Upper lobe of right lung (tissue), 1 donor: ENCODE measurements at regions not wholly inside any gene's neighbourhood (a gene's known extent, or its start where the extent isn't known, plus 50 kb on each side); places are given as distances from the start of the nearest gene placed in this dataset.

Experiments
- ATAC-seq: fragments of 200-7000 bp; cut with Tn5 transposase; one replicate; pipeline ENCODE4 v1.9.1; 2020; ENCODE audit warnings: mild to moderate bottlenecking, moderate library complexity
- DNase-seq: peaks from one replicate; pipeline ENCODE4 v3.0.0-alpha.2; 2020
- H3K27ac ChIP-seq: fragments of 200-600 bp; one replicate; pipeline ENCODE4 v1.8.0; 2022
- H3K27me3 ChIP-seq: fragments of 200-600 bp; one replicate; pipeline ENCODE4 v1.8.0; 2022; ENCODE audit warnings: mild to moderate bottlenecking
- H3K36me3 ChIP-seq: fragments of 200-600 bp; one replicate; pipeline ENCODE4 v1.8.0; 2022
- H3K4me1 ChIP-seq: fragments of 200-600 bp; one replicate; pipeline ENCODE4 v1.8.0; 2022
- H3K4me3 ChIP-seq: fragments of 200-600 bp; one replicate; pipeline ENCODE4 v1.8.0; 2022; ENCODE audit warnings: mild to moderate bottlenecking
- H3K9me3 ChIP-seq: fragments of 200-600 bp; one replicate; pipeline ENCODE4 v1.8.0; 2022
- intact Hi-C: fragments of 100-400 bp; cut with DNase I; formaldehyde crosslinking; loops from one replicate; pipeline ENCODE4 v1.11.0; 2022
- TF ChIP-seq, protein P1 (sequence below): fragments of 200-600 bp; IDR thresholded peaks from one replicate; pipeline ENCODE4 v1.8.0; 2022; ENCODE audit warnings: antibody characterized with exemption
- donor health status: DM: no; HTN: yes; CAD: no; lungs with severe emphysema.

GRCh38 chr1:56229186-56229585, 350.2 kb downstream of the PLPP3 start:
- H3K4me3 ChIP-seq = no peak overlapping the region
- no peak for ATAC-seq
- H3K36me3 ChIP-seq = no peaks in the 10 kb centered on the region
- TF ChIP-seq, protein P1, sequence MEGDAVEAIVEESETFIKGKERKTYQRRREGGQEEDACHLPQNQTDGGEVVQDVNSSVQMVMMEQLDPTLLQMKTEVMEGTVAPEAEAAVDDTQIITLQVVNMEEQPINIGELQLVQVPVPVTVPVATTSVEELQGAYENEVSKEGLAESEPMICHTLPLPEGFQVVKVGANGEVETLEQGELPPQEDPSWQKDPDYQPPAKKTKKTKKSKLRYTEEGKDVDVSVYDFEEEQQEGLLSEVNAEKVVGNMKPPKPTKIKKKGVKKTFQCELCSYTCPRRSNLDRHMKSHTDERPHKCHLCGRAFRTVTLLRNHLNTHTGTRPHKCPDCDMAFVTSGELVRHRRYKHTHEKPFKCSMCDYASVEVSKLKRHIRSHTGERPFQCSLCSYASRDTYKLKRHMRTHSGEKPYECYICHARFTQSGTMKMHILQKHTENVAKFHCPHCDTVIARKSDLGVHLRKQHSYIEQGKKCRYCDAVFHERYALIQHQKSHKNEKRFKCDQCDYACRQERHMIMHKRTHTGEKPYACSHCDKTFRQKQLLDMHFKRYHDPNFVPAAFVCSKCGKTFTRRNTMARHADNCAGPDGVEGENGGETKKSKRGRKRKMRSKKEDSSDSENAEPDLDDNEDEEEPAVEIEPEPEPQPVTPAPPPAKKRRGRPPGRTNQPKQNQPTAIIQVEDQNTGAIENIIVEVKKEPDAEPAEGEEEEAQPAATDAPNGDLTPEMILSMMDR = no peak
- no peaks in the 10 kb centered on the region for H3K9me3 ChIP-seq
- no peaks in the 10 kb centered on the region for H3K4me1 ChIP-seq
- no peak for DNase-seq
- H3K27me3 ChIP-seq = no peaks in the 10 kb centered on the region
- intact Hi-C loops = no loop called here
- H3K27ac ChIP-seq = no peak overlapping the region

DNA sequence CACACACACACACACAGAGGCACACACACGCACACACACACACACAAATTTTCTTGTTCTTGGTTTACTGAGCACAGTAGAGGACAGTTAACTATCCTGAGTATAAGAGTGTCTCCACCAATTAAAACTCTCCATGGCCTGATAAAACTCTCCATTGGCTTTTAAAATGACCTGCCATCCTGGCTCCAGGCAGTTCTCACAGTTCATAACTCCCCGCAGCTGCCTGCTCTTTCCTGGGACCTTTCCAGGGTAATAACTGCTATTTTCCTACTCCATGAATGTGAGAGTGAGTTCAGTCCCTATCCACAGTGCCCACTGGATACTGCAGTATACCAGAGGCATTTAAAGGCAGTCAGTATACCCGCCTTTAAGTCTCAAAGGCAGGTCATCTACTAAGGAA, 351.5 kb downstream of the PLPP3 start:
- Histone ChIP-seq H3K9me3 (no peaks in the 10 kb centered on the region), H3K36me3 (no peaks in the 10 kb centered on the region), H3K27ac (no peak overlapping the region), H3K4me1 (no peaks in the 10 kb centered on the region), H3K4me3 (no peak overlapping the region), H3K27me3 (no peaks in the 10 kb centered on the region)
- DNase-seq (no peak), ATAC-seq (no peak)
- TF ChIP-seq, protein P1 = no peak
- intact Hi-C loops = no loop called here

- Histone ChIP-seq H3K27ac (no peak overlapping the region), H3K4me3 (no peak overlapping the region), H3K27me3 (no peaks in the 10 kb centered on the region), H3K9me3 (no peaks in the 10 kb centered on the region), H3K36me3 (no peaks in the 10 kb centered on the region), H3K4me1 (no peaks in the 10 kb centered on the region)
- intact Hi-C loops = no loop called here
- no peak for DNase-seq
- ATAC-seq = no peak
- TF ChIP-seq, protein P1 = no peak
These were observed 352.0 kb downstream of the PLPP3 start for GRCh38 chr1:56227401-56227800.

DNA sequence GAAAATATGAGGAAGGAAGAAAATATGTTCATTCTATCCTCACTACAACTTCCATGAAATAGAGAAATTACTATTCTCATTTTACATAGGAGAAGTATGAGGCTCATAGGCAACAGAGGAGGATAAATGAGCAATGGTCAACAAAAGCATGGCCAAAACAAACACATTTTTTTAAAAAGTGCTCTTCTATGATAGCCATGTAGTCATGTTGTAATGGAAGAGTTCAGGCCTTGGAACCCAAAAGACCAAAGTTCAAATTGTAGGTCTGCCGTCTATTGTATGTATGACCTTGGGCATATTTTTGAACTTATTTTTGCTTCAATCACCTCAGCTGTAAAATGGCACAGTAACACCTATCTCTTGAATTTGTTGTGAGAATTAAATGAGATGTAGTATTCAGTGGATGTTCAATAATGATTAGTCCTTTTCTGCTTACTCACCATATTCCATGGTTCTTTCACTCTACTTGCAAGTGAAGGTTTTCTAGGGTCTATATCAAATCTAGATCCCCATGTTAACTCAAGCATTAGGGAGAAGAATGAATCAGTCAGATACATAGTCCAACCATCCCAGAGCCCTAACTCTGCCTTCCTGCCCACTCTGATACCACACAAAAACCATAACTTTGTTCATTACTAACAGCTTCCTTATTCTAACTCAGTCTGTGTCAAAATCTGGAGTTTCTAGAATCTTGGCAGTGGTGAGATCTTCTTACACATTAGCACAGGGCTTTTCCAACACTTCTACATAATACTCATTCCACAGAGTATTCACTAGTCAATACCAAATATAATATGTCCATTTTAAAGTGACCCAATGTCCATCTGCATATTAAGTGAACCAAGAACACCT, 353.2 kb downstream of the PLPP3 start:
- intact Hi-C loops = no loop called here
- H3K36me3 ChIP-seq = no peaks in the 10 kb centered on the region
- TF ChIP-seq, protein P1 = no peak
- H3K27ac ChIP-seq = no peak overlapping the region
- no peak for DNase-seq
- no peak overlapping the region for H3K4me3 ChIP-seq
- ATAC-seq = peak; percentile 47
- H3K4me1 ChIP-seq = no peaks in the 10 kb centered on the region
- H3K27me3 ChIP-seq = no peaks in the 10 kb centered on the region
- no peaks in the 10 kb centered on the region for H3K9me3 ChIP-seq

DNA sequence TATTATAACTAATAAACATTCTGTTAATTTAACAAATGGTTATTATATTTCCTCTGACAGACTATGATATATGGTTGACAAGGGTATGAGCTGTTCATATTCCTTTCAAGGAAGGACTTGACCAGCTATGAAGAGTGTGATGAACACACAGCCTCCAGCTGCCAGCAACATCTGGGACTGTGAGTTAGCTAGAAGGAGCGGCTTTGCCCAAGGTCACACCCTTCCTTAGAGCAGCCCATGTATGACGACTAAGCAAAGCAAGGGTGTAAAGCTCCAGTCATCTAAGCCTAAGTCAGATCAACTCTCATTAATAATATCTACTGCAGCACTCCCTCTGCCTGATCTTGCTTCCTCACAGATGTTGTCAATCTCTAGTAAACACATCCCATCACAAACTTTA, 355.4 kb downstream of the PLPP3 start:
- intact Hi-C loops = no loop called here
- ATAC-seq = no peak
- TF ChIP-seq, protein P1 = no peak

More for the DNA sequence above, 355.4 kb downstream of the PLPP3 start:
- Histone ChIP-seq H3K4me3 (no peak overlapping the region), H3K27me3 (no peaks in the 10 kb centered on the region), H3K27ac (no peak overlapping the region), H3K4me1 (no peaks in the 10 kb centered on the region), H3K9me3 (no peaks in the 10 kb centered on the region), H3K36me3 (no peaks in the 10 kb centered on the region)
- DNase-seq = no peak
